A673 (cell line): ENCODE measurements at regions not wholly inside any gene's neighbourhood (a gene's known extent, or its start where the extent isn't known, plus 50 kb on each side); places are given as distances from the start of the nearest gene placed in this dataset.

Source experiments
- EZH2 ChIP-seq: fragments of 200-600 bp; sonication (generic); IDR thresholded peaks from 2 replicates; pipeline ENCODE4 v1.6.1; 2017; ENCODE audit warnings: borderline replicate concordance, low read depth, mild to moderate bottlenecking, mixed read lengths, antibody characterized with exemption, low read length; ENCODE audit not compliant: poor library complexity, severe bottlenecking
- TF ChIP-seq, protein P1 (sequence below): fragments of 300-800, 200-600 bp; sonication (generic); conservative IDR thresholded peaks from 2 replicates; pipeline ENCODE4 v1.5.1; 2017; ENCODE audit warnings: low read depth, mild to moderate bottlenecking, antibody characterized with exemption, low read length, moderate library complexity, mixed read lengths

DNA sequence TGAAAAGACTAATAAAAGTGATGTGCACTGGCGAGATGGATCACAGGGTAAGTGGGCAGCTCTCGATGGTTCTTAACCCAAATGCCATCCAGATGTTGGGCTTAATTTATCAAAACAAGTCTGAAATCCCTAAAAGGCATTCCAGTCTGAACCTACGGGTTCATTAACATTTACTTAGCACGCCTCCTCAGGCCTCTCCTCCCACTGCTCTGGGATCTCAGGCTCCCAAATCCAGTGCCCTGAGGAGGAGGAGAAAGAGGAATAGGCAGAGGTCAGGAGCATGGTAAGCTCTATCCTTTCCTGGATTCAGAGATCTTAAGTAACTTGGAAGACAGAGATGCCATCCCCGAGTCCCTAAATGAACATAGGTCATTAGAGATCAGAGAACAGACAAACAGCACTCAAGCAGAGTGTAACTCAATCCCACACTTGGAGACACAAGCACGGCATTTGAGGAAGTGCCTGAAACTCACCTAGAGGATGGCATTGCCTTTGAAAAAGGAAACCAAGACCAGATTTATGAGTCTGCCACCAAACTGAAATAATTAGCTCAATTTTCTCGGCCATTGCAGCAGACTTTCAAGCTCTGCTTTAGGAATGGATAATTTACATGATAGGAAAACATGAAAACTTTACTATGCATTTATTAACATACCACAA is 140.9 kb downstream of the CXCL12 start:
- no peak for TF ChIP-seq EZH2
- TF ChIP-seq, protein P1, sequence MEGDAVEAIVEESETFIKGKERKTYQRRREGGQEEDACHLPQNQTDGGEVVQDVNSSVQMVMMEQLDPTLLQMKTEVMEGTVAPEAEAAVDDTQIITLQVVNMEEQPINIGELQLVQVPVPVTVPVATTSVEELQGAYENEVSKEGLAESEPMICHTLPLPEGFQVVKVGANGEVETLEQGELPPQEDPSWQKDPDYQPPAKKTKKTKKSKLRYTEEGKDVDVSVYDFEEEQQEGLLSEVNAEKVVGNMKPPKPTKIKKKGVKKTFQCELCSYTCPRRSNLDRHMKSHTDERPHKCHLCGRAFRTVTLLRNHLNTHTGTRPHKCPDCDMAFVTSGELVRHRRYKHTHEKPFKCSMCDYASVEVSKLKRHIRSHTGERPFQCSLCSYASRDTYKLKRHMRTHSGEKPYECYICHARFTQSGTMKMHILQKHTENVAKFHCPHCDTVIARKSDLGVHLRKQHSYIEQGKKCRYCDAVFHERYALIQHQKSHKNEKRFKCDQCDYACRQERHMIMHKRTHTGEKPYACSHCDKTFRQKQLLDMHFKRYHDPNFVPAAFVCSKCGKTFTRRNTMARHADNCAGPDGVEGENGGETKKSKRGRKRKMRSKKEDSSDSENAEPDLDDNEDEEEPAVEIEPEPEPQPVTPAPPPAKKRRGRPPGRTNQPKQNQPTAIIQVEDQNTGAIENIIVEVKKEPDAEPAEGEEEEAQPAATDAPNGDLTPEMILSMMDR, result no peak
